ENCODE measurements at regions not wholly inside any gene's neighbourhood (a gene's known extent, or its start where the extent isn't known, plus 50 kb on each side); places are given as distances from the start of the nearest gene placed in this dataset.

DNA sequence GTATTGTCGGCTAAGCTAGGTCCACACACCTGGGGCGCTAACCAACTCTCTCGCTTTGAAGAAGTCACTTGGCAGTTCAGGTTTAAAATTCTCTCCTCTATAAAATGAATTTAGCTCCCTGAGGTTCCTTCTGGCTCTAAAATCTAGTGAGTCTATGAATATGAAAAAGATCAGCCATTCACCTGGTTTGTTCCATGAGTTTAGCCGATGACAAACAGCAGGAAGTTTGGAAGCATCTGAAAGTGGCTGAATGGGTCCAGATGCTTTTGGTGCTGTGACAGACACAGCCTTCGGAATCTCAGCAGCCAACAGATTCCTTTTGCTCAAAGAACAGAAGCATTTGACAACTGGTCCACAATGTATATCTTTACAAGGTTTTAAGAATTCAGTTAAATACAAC, 73.4 kb upstream of the FOXN3 start:
- Mint-ChIP-seq H3K4me3 (no peak overlapping the region), H3K36me3 (ENCODE audit: low read depth) (peaks cover 16% of the 10 kb centered on the region), H3K9me3 (no peaks in the 10 kb centered on the region), H3K4me1 (peaks cover 3% of the 10 kb centered on the region), H3K27me3 (no peaks in the 10 kb centered on the region), H3K27ac (no peak overlapping the region)
- ChIA-PET CTCF (interaction anchor here (0.6 to 1.3 kb wide), 3 partner anchors 26 to 224 kb away, joined by 3 read pairs; no protein-coding TSS in a partner anchor), POLR2A (no interaction called here)
- no peak for DNase-seq

GRCh38 chr14:89489761-89490437, 72.9 kb upstream of the FOXN3 start:
- Mint-ChIP-seq H3K4me1 (peaks cover 6% of the 10 kb centered on the region), H3K27me3 (no peaks in the 10 kb centered on the region), H3K9me3 (no peaks in the 10 kb centered on the region), H3K4me3 (no peak overlapping the region), H3K27ac (no peak overlapping the region), H3K36me3 (ENCODE audit: low read depth) (peaks cover 19% of the 10 kb centered on the region)
- CTCF ChIA-PET = interaction anchor here (0.6 to 1.3 kb wide), 3 partner anchors 26 to 224 kb away, joined by 3 read pairs; no protein-coding TSS in a partner anchor
- POLR2A ChIA-PET = no interaction called here
- DNase-seq = no peak

- no peak for DNase-seq
- Mint-ChIP-seq H3K36me3 (ENCODE audit: low read depth) (peaks cover 29% of the 10 kb centered on the region), H3K4me3 (no peak overlapping the region), H3K4me1 (peaks cover 6% of the 10 kb centered on the region), H3K27me3 (no peaks in the 10 kb centered on the region), H3K9me3 (no peaks in the 10 kb centered on the region), H3K27ac (no peak overlapping the region)
- ChIA-PET CTCF (no interaction called here), POLR2A (no interaction called here)
Measured at GRCh38 chr14:89486961-89487360, 69.9 kb upstream of the FOXN3 start.

DNA sequence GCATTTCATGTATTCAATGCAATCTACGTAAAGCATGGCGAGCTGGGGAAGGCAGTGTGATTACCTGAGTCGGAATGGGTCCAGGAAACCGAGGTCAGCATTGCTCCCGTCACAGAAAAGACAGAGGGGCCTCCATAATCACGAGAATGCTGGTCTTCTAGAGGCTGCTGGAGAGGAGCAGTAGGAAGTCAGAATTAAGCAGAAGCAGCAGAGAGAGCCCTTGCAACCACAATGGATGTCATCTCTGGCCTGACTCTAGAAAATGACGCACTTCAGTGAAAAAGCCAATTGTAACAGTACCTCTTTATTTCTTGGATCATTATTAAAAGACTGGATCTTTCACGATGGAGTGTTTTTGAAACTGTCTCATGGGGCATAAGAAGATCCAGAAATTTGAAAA, 69.5 kb upstream of the FOXN3 start:
- POLR2A ChIA-PET = no interaction called here

DNA sequence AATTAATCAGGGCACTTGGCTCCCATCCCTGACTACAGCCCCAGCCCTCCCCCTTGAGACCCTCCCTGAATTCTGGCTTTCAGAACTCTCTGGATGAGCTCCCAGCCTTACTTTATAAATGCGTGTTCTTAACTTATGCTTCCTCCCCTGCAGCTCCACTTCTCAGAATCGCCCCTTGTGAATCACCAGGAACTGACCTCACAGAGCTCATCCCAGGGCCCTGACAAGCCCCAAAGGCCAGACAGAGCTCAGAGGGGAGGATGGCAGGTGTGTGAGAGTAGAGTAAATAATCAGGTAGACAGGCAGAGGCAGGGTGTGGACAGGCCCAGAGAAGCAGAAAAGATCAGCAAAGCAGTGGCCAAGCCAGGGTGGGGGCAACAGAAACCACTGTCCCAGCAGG, 68.2 kb upstream of the FOXN3 start:
- ChIA-PET CTCF (interaction anchor here (0.7 kb wide), 1 partner anchor 97 kb away, joined by 3 read pairs; no protein-coding TSS in a partner anchor), POLR2A (no interaction called here)
- Mint-ChIP-seq H3K9me3 (no peaks in the 10 kb centered on the region), H3K36me3 (ENCODE audit: low read depth) (peaks cover 29% of the 10 kb centered on the region), H3K4me3 (no peak overlapping the region), H3K27me3 (no peaks in the 10 kb centered on the region), H3K27ac (peak overlapping the region; percentile 68), H3K4me1 (peaks cover 6% of the 10 kb centered on the region)
- DNase-seq = no peak

More for the DNA sequence above, 69.5 kb upstream of the FOXN3 start:
- Mint-ChIP-seq H3K27ac (no peak overlapping the region), H3K27me3 (no peaks in the 10 kb centered on the region), H3K9me3 (no peaks in the 10 kb centered on the region), H3K4me1 (peaks cover 6% of the 10 kb centered on the region), H3K36me3 (ENCODE audit: low read depth) (peaks cover 29% of the 10 kb centered on the region), H3K4me3 (no peak overlapping the region)
- CTCF ChIA-PET = no interaction called here
- DNase-seq = no peak

DNA sequence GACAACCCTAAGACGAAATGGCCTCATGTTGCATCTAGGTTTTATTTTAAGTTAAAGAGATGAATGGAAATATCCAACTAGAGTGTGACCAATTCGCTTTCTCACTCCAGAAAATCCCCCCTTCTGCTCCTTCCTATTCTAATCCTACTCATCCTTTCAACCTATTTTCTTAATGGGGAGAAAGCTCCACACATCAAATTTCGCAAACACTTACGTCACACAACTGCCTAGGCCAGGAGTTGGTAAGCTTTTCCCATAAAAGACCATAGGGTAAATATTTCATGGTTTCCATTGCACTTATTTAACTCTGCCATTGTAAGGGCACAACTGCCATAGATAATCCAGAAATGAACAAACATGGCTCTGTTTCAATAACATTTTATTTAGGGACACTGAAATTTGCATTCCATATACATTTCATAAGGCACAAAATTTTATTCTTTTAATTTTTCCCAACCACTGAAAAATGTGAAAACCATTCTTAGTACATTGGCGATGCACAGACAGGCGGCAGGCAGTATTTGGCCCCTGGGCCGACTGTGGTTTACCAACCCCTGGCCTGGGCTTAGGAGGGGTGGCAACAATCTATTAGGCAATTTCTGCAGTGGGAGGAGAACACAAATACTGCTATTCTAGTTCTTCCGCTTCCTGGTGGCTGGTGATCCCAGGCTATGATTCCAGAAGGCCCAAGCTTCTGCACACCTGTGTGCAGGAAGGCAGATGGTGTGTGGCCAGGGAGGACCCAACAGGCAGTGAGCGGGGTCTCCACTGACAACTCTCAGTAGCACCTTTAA, 67.2 kb upstream of the FOXN3 start:
- H3K4me3 Mint-ChIP-seq = no peak overlapping the region
- H3K36me3 Mint-ChIP-seq (ENCODE audit: low read depth) = peaks cover 35% of the 10 kb centered on the region
- no peaks in the 10 kb centered on the region for H3K27me3 Mint-ChIP-seq
- H3K4me1 Mint-ChIP-seq = peaks cover 6% of the 10 kb centered on the region
- no peak for DNase-seq
- ChIA-PET CTCF (interaction anchor here (0.6 to 1.5 kb wide), 3 partner anchors 23 to 196 kb away, joined by 3 read pairs; no protein-coding TSS in a partner anchor), POLR2A (no interaction called here)
- peaks cover 3% of the 10 kb centered on the region for H3K9me3 Mint-ChIP-seq
- peak overlapping the region; percentile 64 for H3K27ac Mint-ChIP-seq

DNA sequence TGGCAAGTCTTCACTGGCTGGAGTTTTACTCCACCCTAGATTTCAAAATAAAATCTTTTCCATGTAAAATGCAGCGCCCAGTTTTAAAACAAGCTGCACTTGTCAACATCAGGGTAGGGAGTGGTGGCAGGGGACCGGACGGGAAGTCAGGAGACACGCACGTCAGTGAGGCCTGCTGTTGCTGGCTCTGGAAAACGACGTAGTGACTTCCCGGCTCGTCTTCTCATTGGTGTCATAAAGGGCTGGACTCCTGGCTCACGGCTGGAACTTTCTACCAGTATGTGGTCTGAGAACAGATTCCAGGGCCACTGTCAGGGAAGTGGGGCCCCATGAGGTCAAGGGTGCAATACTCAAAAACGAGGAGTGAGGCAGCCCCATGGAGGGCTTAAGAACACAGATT, 64.2 kb upstream of the FOXN3 start:
- POLR2A ChIA-PET = no interaction called here
- no peak for DNase-seq
- peaks cover 6% of the 10 kb centered on the region for H3K4me1 Mint-ChIP-seq

GRCh38 chr14:89480278-89480677, 63.2 kb upstream of the FOXN3 start:
- Mint-ChIP-seq H3K4me3 (no peak overlapping the region), H3K4me1 (peaks cover under 1% of the 10 kb centered on the region), H3K9me3 (peaks cover 5% of the 10 kb centered on the region), H3K27me3 (no peaks in the 10 kb centered on the region), H3K36me3 (ENCODE audit: low read depth) (peaks cover 33% of the 10 kb centered on the region), H3K27ac (no peak overlapping the region)
- ChIA-PET CTCF (interaction anchor here (0.6 to 0.9 kb wide), 3 partner anchors 14 to 101 kb away, joined by 3 to 4 read pairs (median 4); no protein-coding TSS in a partner anchor), POLR2A (no interaction called here)
- no peak for DNase-seq

More for the DNA sequence above, 64.2 kb upstream of the FOXN3 start:
- Mint-ChIP-seq H3K36me3 (ENCODE audit: low read depth) (peaks cover 40% of the 10 kb centered on the region), H3K4me3 (no peak overlapping the region), H3K9me3 (peaks cover 5% of the 10 kb centered on the region), H3K27me3 (no peaks in the 10 kb centered on the region), H3K27ac (no peak overlapping the region)
- CTCF ChIA-PET = interaction anchor here (0.6 to 0.9 kb wide), 2 partner anchors 50 to 102 kb away, joined by 3 to 4 read pairs; no protein-coding TSS in a partner anchor

GRCh38 chr14:89479802-89480201, 62.8 kb upstream of the FOXN3 start:
- H3K9me3 Mint-ChIP-seq = peaks cover 5% of the 10 kb centered on the region
- H3K4me3 Mint-ChIP-seq = no peak overlapping the region
- peaks cover 32% of the 10 kb centered on the region for H3K36me3 Mint-ChIP-seq (ENCODE audit: low read depth)
- H3K27ac Mint-ChIP-seq = no peak overlapping the region
- H3K27me3 Mint-ChIP-seq = no peaks in the 10 kb centered on the region
- CTCF ChIA-PET = interaction anchor here (1.8 kb wide), 1 partner anchor 13 kb away, joined by 4 read pairs; no protein-coding TSS in a partner anchor
- POLR2A ChIA-PET = no interaction called here
- DNase-seq = no peak
- no peaks in the 10 kb centered on the region for H3K4me1 Mint-ChIP-seq

DNA sequence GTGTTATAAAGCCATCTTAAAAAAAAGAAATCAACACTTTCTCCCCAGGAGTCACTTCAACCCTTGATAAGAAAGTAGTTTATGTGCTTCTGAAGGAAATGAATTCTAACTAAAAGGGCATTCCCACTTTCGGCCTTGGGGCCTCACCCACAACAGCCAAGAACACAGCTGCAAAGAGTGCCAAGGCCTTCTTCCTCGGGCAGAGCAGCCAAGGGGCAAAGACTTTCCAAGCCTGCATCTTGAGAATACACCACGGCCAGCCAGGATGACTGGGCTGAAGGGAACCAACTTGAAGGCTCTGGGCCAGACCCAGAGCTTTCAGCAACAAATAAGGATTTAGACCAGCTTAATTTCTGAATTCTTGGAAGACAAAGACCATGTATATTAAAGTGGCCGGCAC, 60.4 kb upstream of the FOXN3 start:
- Mint-ChIP-seq H3K4me1 (no peaks in the 10 kb centered on the region), H3K27me3 (no peaks in the 10 kb centered on the region), H3K9me3 (peaks cover 5% of the 10 kb centered on the region), H3K36me3 (ENCODE audit: low read depth) (peaks cover 30% of the 10 kb centered on the region), H3K4me3 (no peak overlapping the region), H3K27ac (no peak overlapping the region)
- ChIA-PET CTCF (no interaction called here), POLR2A (no interaction called here)
- no peak for DNase-seq

GRCh38 chr14:89476354-89476896, 59.4 kb upstream of the FOXN3 start:
- H3K4me1 Mint-ChIP-seq = no peaks in the 10 kb centered on the region
- H3K9me3 Mint-ChIP-seq = peaks cover 5% of the 10 kb centered on the region
- H3K36me3 Mint-ChIP-seq (ENCODE audit: low read depth) = peaks cover 33% of the 10 kb centered on the region
- no peaks in the 10 kb centered on the region for H3K27me3 Mint-ChIP-seq
- CTCF ChIA-PET = no interaction called here
- no peak overlapping the region for H3K27ac Mint-ChIP-seq
- DNase-seq = no peak
- H3K4me3 Mint-ChIP-seq = no peak overlapping the region
- POLR2A ChIA-PET = no interaction called here

- Mint-ChIP-seq H3K27ac (no peak overlapping the region), H3K4me3 (no peak overlapping the region), H3K9me3 (peaks cover 4% of the 10 kb centered on the region), H3K36me3 (ENCODE audit: low read depth) (peaks cover 34% of the 10 kb centered on the region), H3K27me3 (no peaks in the 10 kb centered on the region), H3K4me1 (peaks cover 3% of the 10 kb centered on the region)
- DNase-seq = no peak
- ChIA-PET CTCF (no interaction called here), POLR2A (no interaction called here)
Measured at GRCh38 chr14:89474464-89474863, 57.4 kb upstream of the FOXN3 start.

- CTCF ChIA-PET = no interaction called here
Measured at GRCh38 chr14:89473989-89474388, 57.0 kb upstream of the FOXN3 start.

More at GRCh38 chr14:89473989-89474388, 57.0 kb upstream of the FOXN3 start:
- peaks cover 31% of the 10 kb centered on the region for H3K36me3 Mint-ChIP-seq (ENCODE audit: low read depth)
- H3K27ac Mint-ChIP-seq = no peak overlapping the region
- H3K4me3 Mint-ChIP-seq = no peak overlapping the region
- POLR2A ChIA-PET = no interaction called here
- peaks cover 3% of the 10 kb centered on the region for H3K4me1 Mint-ChIP-seq
- no peak for DNase-seq
- H3K27me3 Mint-ChIP-seq = no peaks in the 10 kb centered on the region
- peaks cover 2% of the 10 kb centered on the region for H3K9me3 Mint-ChIP-seq

All from activated CD4-positive, alpha-beta T cell treated with anti-CD3 and anti-CD28 coated beads, Interleukin-2, amount 10 ng/mL, durations not matched to agents 7 days and 5 days (primary cell).